ENCODE measurements at regions not wholly inside any gene's neighbourhood (a gene's known extent, or its start where the extent isn't known, plus 50 kb on each side); places are given as distances from the start of the nearest gene placed in this dataset.

DNA sequence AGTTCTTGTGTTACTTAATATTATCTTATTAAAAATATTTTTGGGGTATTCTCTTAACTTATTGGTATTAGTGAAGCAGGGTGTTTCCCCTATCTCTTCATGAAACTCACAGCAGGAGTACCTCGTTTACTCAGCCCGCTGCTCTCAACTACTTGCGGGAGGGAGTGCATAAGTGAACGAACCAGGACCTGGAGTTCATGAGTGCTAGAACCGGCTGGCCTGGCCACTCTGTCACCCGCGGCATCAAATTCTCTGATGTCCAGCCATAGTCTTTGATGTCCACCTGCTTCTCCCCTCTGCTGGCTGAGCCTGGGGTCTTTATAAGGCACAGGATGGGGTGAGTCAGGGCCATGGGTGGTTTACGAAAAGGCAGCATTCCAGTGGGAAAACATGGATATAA, 216.7 kb upstream of the ANO5 start:
- Histone ChIP-seq H3K36me3 (ENCODE audit: control insufficient read depth in 2 of 3, insufficient read depth in 3 of 3, low read length in 3 of 3) (no peaks in the 10 kb centered on the region), H3K9ac (ENCODE audit: low read length in 3 of 3) (no peak overlapping the region), H3K9me3 (ENCODE audit: control insufficient read depth in 2 of 3, insufficient read depth in 1 of 3, low read length in 3 of 3) (no peaks in the 10 kb centered on the region), H3K27me3 (ENCODE audit: control insufficient read depth, insufficient read depth, low read length) (no peaks in the 10 kb centered on the region), H3K4me3 (ENCODE audit: low read length in 3 of 3) (no peak overlapping the region), H3K27ac (ENCODE audit: low read depth in 2 of 2, low read length in 2 of 2) (no peak overlapping the region), H3K4me1 (ENCODE audit: control insufficient read depth in 2 of 3, insufficient read depth in 2 of 3, low read depth in 1 of 3, low read length in 3 of 3) (no peaks in the 10 kb centered on the region)
- intact Hi-C loops (cut with DNase I), result no loop called here
- no peak for FAIRE-seq
- no peak for DNase-seq
- TF ChIP-seq, protein P1, sequence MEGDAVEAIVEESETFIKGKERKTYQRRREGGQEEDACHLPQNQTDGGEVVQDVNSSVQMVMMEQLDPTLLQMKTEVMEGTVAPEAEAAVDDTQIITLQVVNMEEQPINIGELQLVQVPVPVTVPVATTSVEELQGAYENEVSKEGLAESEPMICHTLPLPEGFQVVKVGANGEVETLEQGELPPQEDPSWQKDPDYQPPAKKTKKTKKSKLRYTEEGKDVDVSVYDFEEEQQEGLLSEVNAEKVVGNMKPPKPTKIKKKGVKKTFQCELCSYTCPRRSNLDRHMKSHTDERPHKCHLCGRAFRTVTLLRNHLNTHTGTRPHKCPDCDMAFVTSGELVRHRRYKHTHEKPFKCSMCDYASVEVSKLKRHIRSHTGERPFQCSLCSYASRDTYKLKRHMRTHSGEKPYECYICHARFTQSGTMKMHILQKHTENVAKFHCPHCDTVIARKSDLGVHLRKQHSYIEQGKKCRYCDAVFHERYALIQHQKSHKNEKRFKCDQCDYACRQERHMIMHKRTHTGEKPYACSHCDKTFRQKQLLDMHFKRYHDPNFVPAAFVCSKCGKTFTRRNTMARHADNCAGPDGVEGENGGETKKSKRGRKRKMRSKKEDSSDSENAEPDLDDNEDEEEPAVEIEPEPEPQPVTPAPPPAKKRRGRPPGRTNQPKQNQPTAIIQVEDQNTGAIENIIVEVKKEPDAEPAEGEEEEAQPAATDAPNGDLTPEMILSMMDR (IDR thresholded peaks at IDR 0.05; ENCODE audit: borderline replicate concordance, extremely low read depth, insufficient read depth), result no peak

DNA sequence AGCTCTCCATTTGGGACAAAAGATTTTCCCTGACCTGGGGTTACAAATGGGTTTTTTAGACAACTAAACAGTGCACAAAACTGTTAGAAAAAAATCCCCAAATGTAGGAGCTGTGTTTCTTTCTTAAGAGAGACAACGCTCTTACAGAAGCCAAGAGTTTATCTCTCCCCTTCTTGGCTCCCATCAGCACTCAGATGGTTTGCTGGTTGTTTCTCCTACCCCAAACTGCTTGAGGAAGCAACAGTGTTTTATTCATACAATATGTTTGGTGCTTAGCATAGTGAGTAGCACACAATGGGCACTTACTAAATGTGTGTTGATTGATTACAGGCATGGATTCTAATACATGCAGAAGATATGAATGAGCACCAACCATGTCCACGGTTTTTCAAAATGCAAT, 209.5 kb upstream of the ANO5 start:
- no peak for DNase-seq
- no peaks in the 10 kb centered on the region for H3K9me3 ChIP-seq (ENCODE audit: control insufficient read depth in 2 of 3, insufficient read depth in 1 of 3, low read length in 3 of 3)
- FAIRE-seq, result no peak
- TF ChIP-seq, protein P1 (IDR thresholded peaks at IDR 0.05; ENCODE audit: borderline replicate concordance, extremely low read depth, insufficient read depth), result no peak
- H3K4me1 ChIP-seq (ENCODE audit: control insufficient read depth in 2 of 3, insufficient read depth in 2 of 3, low read depth in 1 of 3, low read length in 3 of 3), result no peaks in the 10 kb centered on the region
- no peaks in the 10 kb centered on the region for H3K27me3 ChIP-seq (ENCODE audit: control insufficient read depth, insufficient read depth, low read length)
- intact Hi-C loops (cut with DNase I), result no loop called here
- H3K4me3 ChIP-seq (ENCODE audit: low read length in 3 of 3), result no peak overlapping the region
- no peak overlapping the region for H3K9ac ChIP-seq (ENCODE audit: low read length in 3 of 3)
- H3K27ac ChIP-seq (ENCODE audit: low read depth in 2 of 2, low read length in 2 of 2), result no peak overlapping the region
- no peaks in the 10 kb centered on the region for H3K36me3 ChIP-seq (ENCODE audit: control insufficient read depth in 2 of 3, insufficient read depth in 3 of 3, low read length in 3 of 3)

DNA sequence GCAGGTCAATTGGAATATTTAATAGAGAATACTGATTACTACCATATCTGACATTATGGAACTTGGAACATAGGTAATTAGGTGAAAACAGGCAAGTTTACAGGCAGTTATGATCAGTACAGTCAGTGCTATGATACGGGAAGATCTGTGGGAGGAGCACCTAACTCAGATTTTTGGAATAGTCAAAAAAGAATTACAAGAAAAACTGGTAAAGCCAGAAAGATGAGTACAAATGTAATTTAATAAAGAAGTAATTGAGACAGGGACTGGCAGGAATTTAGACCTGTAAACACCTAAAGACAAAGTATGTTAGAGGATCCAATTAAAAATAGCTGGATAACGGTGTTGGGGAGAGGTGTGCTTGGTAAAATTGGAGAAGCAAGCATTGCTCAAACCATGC, 206.5 kb upstream of the ANO5 start:
- TF ChIP-seq, protein P1 (IDR thresholded peaks at IDR 0.05; ENCODE audit: borderline replicate concordance, extremely low read depth, insufficient read depth), result no peak
- H3K9ac ChIP-seq (ENCODE audit: low read length in 3 of 3), result no peak overlapping the region
- intact Hi-C loops (cut with DNase I), result no loop called here
- no peaks in the 10 kb centered on the region for H3K4me1 ChIP-seq (ENCODE audit: control insufficient read depth in 2 of 3, insufficient read depth in 2 of 3, low read depth in 1 of 3, low read length in 3 of 3)
- H3K27ac ChIP-seq (ENCODE audit: low read depth in 2 of 2, low read length in 2 of 2), result no peak overlapping the region
- no peaks in the 10 kb centered on the region for H3K9me3 ChIP-seq (ENCODE audit: control insufficient read depth in 2 of 3, insufficient read depth in 1 of 3, low read length in 3 of 3)
- no peak overlapping the region for H3K4me3 ChIP-seq (ENCODE audit: low read length in 3 of 3)
- H3K27me3 ChIP-seq (ENCODE audit: control insufficient read depth, insufficient read depth, low read length), result no peaks in the 10 kb centered on the region
- H3K36me3 ChIP-seq (ENCODE audit: control insufficient read depth in 2 of 3, insufficient read depth in 3 of 3, low read length in 3 of 3), result no peaks in the 10 kb centered on the region
- no peak for DNase-seq
- no peak for FAIRE-seq

DNA sequence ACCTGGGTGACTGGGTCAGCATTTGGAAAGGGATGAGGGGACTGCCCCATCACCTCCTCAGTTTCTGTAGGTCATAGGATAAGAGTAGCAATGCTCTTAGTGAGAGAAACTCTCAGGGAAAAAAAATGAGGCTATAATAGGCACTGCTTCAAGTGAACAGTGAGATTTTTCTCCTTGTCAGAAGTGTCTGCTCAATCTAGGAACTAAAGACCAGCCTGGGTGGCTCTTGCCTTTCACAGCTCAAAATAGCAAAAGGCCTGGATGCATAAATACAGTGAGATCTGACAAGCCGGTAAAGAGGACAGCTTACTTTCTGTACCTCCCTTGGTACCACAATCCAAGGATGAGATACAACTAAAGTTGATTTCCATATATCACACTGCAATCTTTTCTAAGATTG, 205.6 kb upstream of the ANO5 start:
- H3K27me3 ChIP-seq (ENCODE audit: control insufficient read depth, insufficient read depth, low read length), result no peaks in the 10 kb centered on the region
- intact Hi-C loops (cut with DNase I), result no loop called here

More for the DNA sequence above, 205.6 kb upstream of the ANO5 start:
- FAIRE-seq, result no peak
- H3K4me3 ChIP-seq (ENCODE audit: low read length in 3 of 3), result no peak overlapping the region
- no peaks in the 10 kb centered on the region for H3K9me3 ChIP-seq (ENCODE audit: control insufficient read depth in 2 of 3, insufficient read depth in 1 of 3, low read length in 3 of 3)
- no peaks in the 10 kb centered on the region for H3K4me1 ChIP-seq (ENCODE audit: control insufficient read depth in 2 of 3, insufficient read depth in 2 of 3, low read depth in 1 of 3, low read length in 3 of 3)
- no peak overlapping the region for H3K9ac ChIP-seq (ENCODE audit: low read length in 3 of 3)
- no peak for DNase-seq
- no peak overlapping the region for H3K27ac ChIP-seq (ENCODE audit: low read depth in 2 of 2, low read length in 2 of 2)
- H3K36me3 ChIP-seq (ENCODE audit: control insufficient read depth in 2 of 3, insufficient read depth in 3 of 3, low read length in 3 of 3), result no peaks in the 10 kb centered on the region
- TF ChIP-seq, protein P1 (IDR thresholded peaks at IDR 0.05; ENCODE audit: borderline replicate concordance, extremely low read depth, insufficient read depth), result no peak
